DND-41 (cell line): ENCODE measurements at regions not wholly inside any gene's neighbourhood (a gene's known extent, or its start where the extent isn't known, plus 50 kb on each side); places are given as distances from the start of the nearest gene placed in this dataset.

Experiments
- ATAC-seq: fragments of 200-7000 bp; cut with Tn5 transposase; 3 replicates; pipeline ENCODE4 v1.9.1; 2021; ENCODE audit warnings: low read depth; ENCODE audit not compliant: insufficient read depth
- DNase-seq: peaks from one replicate; pipeline ENCODE4 v3.0.0-alpha.2; 2020
- H2AFZ ChIP-seq: 2 replicates; pipeline ENCODE4 v1.6.0; 2012; ENCODE audit warnings: low read depth, low read length
- H3K27ac ChIP-seq: 2 replicates; pipeline ENCODE4 v1.5.1; 2012; ENCODE audit warnings: low read length, inconsistent platforms
- H3K27me3 ChIP-seq: fragments of 200-600 bp; sonication (generic); 2 replicates; pipeline ENCODE4 v1.6.0; 2012; ENCODE audit warnings: low read length, mild to moderate bottlenecking, inconsistent platforms; ENCODE audit not compliant: insufficient read depth, poor library complexity
- H3K36me3 ChIP-seq: 2 replicates; pipeline ENCODE4 v1.5.1; 2012; ENCODE audit warnings: low read length, inconsistent platforms; ENCODE audit not compliant: insufficient read depth
- H3K4me1 ChIP-seq: 2 replicates; pipeline ENCODE4 v1.5.1; 2012; ENCODE audit warnings: mild to moderate bottlenecking, low read length; ENCODE audit not compliant: insufficient read depth
- H3K4me2 ChIP-seq: 2 replicates; pipeline ENCODE4 v1.6.0; 2012; ENCODE audit warnings: mild to moderate bottlenecking, moderate library complexity, low read length, inconsistent platforms; ENCODE audit not compliant: insufficient read depth
- H3K4me3 ChIP-seq, 2 experiments: fragments of 200-600 bp in 1 of 2; shearing (Covaris generic) in 1 of 2; 2 replicates each; pipeline ENCODE4 v1.5.1; 2012 to 2016; ENCODE audit warnings: inconsistent platforms in 2 of 2, low read length in 2 of 2, mild to moderate bottlenecking in 2 of 2, low read depth in 1 of 2, moderate library complexity in 1 of 2
- H3K79me2 ChIP-seq: 2 replicates; pipeline ENCODE4 v1.6.0; 2012; ENCODE audit warnings: low read length, inconsistent platforms; ENCODE audit not compliant: insufficient read depth
- H3K9ac ChIP-seq: 2 replicates; pipeline ENCODE4 v1.6.0; 2012; ENCODE audit warnings: low read depth, mild to moderate bottlenecking, inconsistent platforms, low read length, moderate library complexity
- H3K9me3 ChIP-seq: 2 replicates; pipeline ENCODE4 v1.5.1; 2012; ENCODE audit warnings: low read length, moderate library complexity, mild to moderate bottlenecking, inconsistent platforms; ENCODE audit not compliant: insufficient read depth, severe bottlenecking
- H4K20me1 ChIP-seq: 2 replicates; pipeline ENCODE4 v1.6.0; 2012; ENCODE audit warnings: low read length; ENCODE audit not compliant: insufficient read depth
- EZH2 ChIP-seq: IDR thresholded peaks from 3 replicates; pipeline ENCODE4 v1.6.1; 2012; ENCODE audit warnings: borderline replicate concordance, low read depth, mild to moderate bottlenecking, moderate library complexity, low read length, inconsistent platforms; ENCODE audit not compliant: severe bottlenecking
- TF ChIP-seq, protein P1 (sequence below): IDR thresholded peaks from 2 replicates; pipeline ENCODE4 v1.5.1; 2012; ENCODE audit warnings: borderline replicate concordance, low read length, moderate library complexity, mild to moderate bottlenecking; ENCODE audit not compliant: poor library complexity, severe bottlenecking; ENCODE audit errors: extremely low read depth

GRCh38 chr11:80350541-80350940, 909.7 kb upstream of the TENM4 start:
- Histone ChIP-seq H3K36me3 (no peaks in the 10 kb centered on the region), H4K20me1 (no peaks in the 10 kb centered on the region), H3K27ac (no peak overlapping the region), H3K79me2 (no peaks in the 10 kb centered on the region), H2AFZ (no peak overlapping the region), H3K9ac (no peak overlapping the region), H3K9me3 (no peaks in the 10 kb centered on the region), H3K27me3 (no peaks in the 10 kb centered on the region), H3K4me2 (no peak overlapping the region), H3K4me3 (no peak overlapping the region), H3K4me1 (no peaks in the 10 kb centered on the region)
- no peak for TF ChIP-seq EZH2
- TF ChIP-seq, protein P1, sequence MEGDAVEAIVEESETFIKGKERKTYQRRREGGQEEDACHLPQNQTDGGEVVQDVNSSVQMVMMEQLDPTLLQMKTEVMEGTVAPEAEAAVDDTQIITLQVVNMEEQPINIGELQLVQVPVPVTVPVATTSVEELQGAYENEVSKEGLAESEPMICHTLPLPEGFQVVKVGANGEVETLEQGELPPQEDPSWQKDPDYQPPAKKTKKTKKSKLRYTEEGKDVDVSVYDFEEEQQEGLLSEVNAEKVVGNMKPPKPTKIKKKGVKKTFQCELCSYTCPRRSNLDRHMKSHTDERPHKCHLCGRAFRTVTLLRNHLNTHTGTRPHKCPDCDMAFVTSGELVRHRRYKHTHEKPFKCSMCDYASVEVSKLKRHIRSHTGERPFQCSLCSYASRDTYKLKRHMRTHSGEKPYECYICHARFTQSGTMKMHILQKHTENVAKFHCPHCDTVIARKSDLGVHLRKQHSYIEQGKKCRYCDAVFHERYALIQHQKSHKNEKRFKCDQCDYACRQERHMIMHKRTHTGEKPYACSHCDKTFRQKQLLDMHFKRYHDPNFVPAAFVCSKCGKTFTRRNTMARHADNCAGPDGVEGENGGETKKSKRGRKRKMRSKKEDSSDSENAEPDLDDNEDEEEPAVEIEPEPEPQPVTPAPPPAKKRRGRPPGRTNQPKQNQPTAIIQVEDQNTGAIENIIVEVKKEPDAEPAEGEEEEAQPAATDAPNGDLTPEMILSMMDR: no peak
- ATAC-seq: no peak
- DNase-seq: no peak

DNA sequence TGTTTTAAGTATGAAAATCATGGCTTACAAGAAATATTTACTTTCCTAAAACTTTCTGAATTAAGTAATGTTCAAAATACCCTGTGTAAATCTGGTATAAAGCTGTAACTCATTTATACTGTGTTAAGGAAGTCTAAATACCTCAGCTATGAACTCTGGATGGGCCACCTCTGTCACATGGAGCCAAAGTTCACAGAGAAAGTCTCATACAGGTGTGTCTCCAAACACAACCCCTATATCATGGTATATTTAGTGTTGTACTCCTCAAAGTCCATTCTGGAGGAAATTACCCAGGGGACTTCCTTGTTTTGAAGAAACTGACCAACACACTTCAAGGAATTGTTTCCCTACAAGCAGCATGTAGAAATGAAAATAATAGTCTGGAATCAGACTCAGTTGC, 909.2 kb upstream of the TENM4 start:
- Histone ChIP-seq H3K27me3 (no peaks in the 10 kb centered on the region), H3K79me2 (no peaks in the 10 kb centered on the region), H3K4me2 (no peak overlapping the region), H3K4me3 (no peak overlapping the region), H4K20me1 (no peaks in the 10 kb centered on the region), H3K9ac (no peak overlapping the region), H3K36me3 (no peaks in the 10 kb centered on the region), H2AFZ (no peak overlapping the region), H3K4me1 (no peaks in the 10 kb centered on the region), H3K27ac (no peak overlapping the region), H3K9me3 (no peaks in the 10 kb centered on the region)
- DNase-seq (no peak), ATAC-seq (no peak)
- no peak for TF ChIP-seq EZH2
- TF ChIP-seq, protein P1: no peak

DNA sequence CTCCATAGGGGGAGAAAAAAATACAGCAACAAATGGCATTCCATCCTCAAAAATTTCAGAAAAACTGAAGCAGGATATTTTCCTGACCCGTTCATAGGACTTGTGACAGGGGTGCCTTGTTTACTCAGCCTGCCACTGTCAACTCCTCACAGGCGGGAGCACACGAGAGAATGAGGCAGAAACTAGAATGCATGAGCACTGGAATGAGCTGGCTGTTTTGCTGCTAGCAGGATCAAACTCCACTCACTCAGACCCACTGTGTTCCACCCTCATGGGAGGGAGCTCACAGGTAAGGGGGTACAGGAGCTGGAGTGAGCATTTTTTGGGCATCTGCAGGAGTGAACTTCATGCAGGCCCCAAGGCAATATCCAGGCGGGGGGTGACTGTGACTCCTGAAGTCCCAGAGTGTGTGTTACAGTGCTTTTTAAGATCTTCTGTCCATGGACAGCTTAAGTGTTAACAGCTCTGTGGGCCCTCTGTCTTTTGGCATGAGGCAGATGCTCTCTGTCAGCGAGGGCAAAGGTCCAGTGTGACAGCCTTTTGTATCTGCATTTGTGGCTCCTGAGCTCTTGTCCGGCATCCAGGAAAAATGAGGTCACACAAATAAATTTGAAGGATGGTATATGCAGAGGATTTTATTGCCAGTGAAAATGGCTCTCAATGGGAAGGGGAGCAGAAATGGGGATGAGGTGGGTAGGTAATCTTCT, 905.7 kb upstream of the TENM4 start:
- Histone ChIP-seq H3K79me2 (no peaks in the 10 kb centered on the region), H3K9ac (no peak overlapping the region), H3K4me3 (no peak overlapping the region), H4K20me1 (no peaks in the 10 kb centered on the region), H3K4me2 (no peak overlapping the region), H3K4me1 (no peaks in the 10 kb centered on the region), H2AFZ (no peak overlapping the region), H3K36me3 (no peaks in the 10 kb centered on the region), H3K27me3 (no peaks in the 10 kb centered on the region), H3K27ac (no peak overlapping the region), H3K9me3 (no peaks in the 10 kb centered on the region)
- ATAC-seq (no peak), DNase-seq (no peak)
- TF ChIP-seq EZH2: no peak
- TF ChIP-seq, protein P1: no peak
